ENCODE measurements at regions not wholly inside any gene's neighbourhood (a gene's known extent, or its start where the extent isn't known, plus 50 kb on each side); places are given as distances from the start of the nearest gene placed in this dataset.

- TF ChIP-seq, protein P1, sequence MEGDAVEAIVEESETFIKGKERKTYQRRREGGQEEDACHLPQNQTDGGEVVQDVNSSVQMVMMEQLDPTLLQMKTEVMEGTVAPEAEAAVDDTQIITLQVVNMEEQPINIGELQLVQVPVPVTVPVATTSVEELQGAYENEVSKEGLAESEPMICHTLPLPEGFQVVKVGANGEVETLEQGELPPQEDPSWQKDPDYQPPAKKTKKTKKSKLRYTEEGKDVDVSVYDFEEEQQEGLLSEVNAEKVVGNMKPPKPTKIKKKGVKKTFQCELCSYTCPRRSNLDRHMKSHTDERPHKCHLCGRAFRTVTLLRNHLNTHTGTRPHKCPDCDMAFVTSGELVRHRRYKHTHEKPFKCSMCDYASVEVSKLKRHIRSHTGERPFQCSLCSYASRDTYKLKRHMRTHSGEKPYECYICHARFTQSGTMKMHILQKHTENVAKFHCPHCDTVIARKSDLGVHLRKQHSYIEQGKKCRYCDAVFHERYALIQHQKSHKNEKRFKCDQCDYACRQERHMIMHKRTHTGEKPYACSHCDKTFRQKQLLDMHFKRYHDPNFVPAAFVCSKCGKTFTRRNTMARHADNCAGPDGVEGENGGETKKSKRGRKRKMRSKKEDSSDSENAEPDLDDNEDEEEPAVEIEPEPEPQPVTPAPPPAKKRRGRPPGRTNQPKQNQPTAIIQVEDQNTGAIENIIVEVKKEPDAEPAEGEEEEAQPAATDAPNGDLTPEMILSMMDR (conservative IDR thresholded peaks at IDR 0.05): no peak
- TF ChIP-seq ZFX (IDR thresholded peaks at IDR 0.05): no peak
Observed at GRCh38 chr6:18961566-18961965, 574.4 kb downstream of the RNF144B start.
